ENCODE measurements at regions not wholly inside any gene's neighbourhood (a gene's known extent, or its start where the extent isn't known, plus 50 kb on each side); places are given as distances from the start of the nearest gene placed in this dataset.
"Not testable (repeated sequence)": the region's sequence is repeated elsewhere in the genome, so short reads cannot be mapped to it uniquely, and the experiment has no call there.

DNA sequence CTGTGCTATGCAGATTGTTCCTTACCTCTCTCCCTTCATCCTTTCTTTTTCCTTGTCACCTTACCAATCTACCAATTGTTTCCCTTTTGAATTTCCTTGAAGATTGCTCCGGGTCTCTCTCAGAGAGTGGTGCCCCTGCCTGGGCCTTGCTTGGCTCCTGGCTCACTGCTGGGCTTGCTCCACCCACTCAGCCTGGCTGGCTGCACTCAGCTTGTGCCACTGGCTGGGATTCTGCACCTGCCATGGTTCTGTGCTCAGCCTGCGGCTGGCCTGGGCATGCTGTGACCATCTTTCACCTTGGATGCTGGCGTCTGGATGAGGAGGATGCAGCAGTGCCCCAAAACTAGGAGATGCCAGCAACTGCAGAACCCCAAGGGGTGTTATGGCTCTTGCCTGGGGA, 463.9 kb upstream of the CXADR start:
- DNase-seq (ENCODE audit: low spot score), result no peak

DNA sequence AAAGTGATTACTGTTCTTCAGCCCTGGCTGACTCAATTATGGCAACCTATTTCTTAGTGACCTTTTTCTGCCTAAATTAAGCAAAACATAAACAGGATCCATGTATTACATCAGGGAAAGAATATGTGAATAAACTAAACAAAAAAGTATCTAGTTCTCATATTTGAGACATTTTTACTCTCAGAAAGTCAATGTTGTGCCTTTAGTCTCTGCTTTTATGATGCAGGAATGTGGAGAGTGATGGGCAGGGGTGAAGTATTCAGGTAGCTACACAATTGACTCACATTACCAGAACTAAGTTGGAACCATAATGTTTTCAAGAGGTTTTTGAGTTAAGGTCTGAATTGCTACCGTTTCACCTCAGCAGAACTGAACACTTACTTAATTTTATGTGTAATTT, 462.7 kb upstream of the CXADR start:
- no peak for DNase-seq (ENCODE audit: low spot score)

DNA sequence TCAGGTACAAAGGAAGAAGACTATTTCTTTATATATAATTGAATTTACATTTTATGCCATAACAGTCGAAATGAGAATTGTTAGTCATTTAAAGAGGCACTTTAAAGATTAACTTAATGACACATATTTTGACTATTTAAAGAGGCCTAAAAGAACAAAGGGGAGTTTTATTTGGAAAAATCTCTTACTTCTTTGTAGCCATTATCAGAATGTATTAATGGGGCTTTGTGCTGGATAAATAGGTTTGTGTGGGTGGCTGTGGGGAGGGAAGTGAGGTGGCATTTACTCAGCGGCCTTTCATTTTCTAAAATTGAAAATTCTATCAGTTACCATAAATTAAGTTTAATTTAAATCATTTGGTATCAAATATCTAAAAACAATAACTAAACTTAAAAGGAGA, 462.2 kb upstream of the CXADR start:
- no peak for DNase-seq (ENCODE audit: low spot score)

DNA sequence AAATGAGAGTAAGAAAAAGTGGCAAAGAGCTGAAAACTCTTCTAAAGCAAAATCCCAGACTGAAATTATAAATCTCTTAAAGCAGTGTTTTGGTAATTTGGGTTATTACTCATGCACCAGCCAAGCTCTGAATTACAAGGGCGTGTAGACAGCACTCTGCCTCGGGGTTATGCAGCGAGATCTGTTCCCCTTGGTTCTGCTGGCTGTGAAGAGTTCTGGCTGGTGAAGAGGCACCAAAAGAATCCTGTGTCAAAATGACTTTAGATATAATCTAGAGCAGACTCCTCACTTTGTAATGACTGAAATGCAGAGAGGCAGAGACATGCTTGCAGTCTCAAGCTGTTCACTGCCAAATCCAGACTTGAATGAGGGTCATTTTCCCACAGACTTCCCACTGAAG, 461.8 kb upstream of the CXADR start:
- no peak for DNase-seq (ENCODE audit: low spot score)

DNA sequence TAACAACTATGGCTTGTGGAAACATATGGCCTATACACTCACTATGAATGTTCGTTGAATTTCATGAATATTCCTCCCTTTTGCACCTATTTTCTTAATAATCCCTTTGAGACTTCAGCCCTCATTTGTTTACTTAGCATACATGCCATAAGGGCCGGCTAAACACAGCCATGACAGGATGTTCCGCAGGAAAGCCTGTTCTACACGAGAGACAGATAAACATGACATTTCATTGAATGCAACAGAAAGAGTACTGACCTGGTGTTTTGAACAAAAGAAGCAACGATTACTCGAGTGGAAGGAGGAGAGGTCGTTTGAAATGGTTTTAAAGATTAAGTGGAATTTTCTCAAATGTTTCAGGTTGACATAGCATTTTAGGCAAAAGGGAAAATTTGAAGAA, 459.5 kb upstream of the CXADR start:
- no peak for DNase-seq (ENCODE audit: low spot score)

DNA sequence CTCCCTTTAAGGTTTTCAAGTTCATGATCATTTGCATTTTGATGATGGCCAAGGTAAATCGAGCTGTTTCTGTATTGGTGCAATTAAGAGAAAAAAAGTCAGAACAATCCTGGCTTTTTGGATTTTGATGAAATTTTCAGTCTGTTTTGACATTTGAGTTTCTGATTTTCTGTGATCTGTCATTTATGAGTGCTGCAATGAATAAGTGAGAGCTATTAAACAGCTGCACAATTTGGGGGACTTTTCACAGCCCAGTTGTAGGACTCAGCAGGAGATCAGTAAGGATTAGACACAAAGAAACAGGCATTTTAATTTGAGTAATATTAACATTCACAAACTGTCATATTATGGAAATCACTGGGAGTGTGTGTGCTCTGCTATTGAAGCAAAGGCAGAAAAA, 452.9 kb upstream of the CXADR start:
- no peak for DNase-seq (ENCODE audit: low spot score)

DNA sequence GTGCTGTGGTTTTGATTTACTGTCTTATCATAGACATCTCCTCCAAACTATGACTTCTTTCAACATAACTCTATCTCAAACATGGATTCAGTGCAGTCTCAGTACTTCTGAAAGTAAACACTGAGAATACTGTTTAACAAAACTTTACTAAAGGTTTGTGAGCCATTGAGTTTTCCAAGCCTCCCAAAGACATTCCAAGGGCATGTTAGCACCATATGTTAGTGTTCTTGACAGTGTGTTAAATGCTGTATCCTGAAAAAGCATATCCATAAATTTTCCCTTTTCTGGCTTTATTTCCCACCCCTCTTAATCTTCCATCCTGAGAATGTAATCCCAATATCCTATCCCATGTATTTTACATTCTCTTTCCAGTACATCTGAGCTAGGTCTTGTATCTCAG, 446.8 kb upstream of the CXADR start:
- no peak for DNase-seq (ENCODE audit: low spot score)

DNA sequence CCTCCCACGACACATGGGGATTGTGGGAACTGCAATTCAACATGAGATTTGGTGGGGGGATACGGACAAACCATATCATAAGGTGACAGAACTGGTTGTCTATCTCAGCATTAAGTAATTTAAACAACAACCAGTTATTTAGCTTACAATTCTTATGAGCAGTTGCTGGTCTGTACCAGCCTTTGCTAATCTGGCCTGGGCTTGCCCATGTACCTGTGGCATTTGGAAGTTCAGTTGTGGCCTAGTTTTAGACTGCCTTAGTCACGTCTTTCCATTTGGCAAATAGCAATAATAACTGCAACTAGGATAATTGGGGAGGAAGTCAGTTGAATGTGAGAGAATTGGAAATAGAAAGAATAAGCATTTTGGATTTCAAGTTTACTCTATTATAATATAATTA, 441.8 kb upstream of the CXADR start:
- DNase-seq (ENCODE audit: low spot score), result no peak

DNA sequence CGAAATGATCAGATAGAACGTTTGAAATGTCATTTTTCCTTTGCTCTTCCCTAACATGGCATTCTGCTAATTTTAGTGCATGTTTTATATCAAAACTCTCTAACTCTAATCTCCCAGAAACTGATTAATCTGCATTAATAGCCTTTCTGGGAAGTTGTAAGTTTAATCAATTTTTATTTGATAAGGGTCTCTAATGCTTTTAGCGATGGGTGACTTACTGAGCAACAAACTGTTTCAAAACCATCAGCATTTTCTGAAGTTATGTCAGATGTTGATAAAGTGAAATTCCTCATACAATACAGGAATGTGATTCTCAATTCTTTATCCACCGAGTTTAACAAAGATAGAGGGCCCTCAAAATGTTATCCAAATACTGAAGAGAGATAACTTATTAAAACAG, 431.6 kb upstream of the CXADR start:
- DNase-seq (ENCODE audit: low spot score), result no peak

DNA sequence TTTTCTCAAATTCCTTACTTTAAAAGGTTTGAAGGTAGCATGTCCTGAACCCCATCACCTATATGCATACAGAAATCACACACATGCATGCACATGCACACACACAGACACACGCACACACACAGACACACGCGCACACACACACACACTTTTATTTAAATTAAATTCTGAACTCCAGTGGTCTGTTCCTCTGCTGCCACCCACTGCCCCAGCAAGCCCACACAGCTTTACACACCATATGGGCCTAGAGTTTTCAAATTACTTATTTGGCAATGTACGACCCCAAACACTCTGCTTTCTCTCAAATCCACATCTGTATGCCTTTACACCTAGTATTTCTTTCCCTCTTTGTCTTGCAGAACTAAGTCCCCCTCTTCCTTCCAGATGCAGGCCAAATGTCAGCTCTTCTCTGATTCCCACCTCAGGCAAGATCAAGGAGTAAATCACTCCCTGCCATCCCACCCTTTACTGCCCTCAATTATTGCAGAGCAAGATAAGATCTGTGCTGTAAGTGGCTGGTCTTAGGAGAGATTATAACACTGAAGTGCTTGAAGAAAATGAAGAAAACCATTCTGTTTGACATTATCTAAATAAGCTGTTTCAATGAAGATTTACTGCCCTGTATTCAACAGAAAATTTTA, 429.9 kb upstream of the CXADR start:
- no peak for DNase-seq (ENCODE audit: low spot score)

DNA sequence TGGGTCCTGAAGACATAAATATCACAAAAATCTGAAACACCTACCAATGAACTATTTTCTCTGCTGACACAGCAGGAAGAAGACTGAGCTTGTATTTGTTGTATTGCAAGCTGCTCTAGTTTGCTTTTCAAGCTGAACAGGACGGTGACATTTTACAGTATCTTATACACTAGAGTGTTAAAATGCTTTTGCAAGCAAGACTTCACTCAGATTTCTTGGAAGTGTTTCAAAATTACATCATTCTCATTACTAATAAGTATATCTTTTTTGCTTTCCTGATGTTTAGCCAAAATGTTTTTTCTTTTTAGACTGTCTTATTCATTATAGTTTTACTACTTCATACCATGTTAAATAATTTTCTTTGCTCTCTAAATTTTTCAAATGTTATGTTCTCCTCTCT, 427.1 kb upstream of the CXADR start:
- DNase-seq (ENCODE audit: low spot score), result no peak

DNA sequence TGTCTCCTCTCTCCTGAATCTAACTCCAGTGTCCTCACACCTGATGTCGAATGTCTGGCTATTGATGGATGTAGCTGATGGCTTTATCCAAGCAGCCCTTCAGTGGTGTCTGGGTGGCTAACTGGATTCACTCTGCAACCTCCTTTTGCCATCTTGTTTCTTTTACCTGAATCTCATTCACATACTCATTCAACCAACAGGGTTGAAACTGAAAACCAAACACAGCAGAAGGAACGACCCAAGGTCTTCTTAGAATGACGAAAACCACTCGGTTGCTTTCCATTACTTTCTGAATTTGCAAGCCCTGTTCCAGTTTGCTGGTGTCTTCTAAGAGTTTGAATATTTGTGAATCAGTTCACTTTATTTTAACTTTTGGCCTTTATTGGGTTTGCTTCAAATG, 424.3 kb upstream of the CXADR start:
- no peak for DNase-seq (ENCODE audit: low spot score)

DNA sequence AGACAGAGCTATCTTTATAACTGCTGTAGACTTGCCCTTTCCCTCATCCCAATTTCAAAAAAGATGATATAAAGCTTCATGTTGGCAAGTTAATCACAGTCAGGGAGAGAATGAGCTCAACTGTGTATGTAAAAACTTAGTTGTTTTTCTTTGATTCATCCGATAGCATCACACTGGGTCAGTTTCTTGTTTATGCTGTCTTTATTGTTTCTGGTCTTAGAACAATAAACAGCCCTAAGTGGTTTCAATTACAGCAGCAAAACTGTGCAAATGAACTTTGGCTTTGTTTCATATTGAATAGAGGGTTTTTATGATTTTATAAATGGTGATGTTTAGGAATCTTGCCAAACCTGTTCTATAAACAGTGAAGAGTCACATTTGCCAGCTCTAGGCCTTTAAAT, 423.8 kb upstream of the CXADR start:
- no peak for DNase-seq (ENCODE audit: low spot score)

DNA sequence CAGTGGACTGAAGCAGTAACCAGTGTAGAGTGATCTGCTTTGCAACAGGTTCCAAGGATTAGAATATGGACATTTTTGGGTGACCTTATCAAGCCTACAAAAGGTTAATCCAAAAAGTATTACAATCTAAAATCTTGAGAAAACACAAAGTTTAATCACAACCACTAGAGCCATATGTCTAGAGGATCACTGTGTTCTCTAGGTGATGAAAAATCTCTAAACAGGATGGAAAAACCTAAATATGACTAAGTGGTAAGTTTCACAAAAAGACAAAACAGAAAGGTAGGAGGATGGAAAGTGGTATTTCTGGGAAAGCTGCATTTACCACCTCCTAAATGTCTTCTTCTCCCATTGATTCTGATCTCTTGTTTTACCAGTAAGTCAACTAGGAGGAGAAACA, 411.1 kb upstream of the CXADR start:
- DNase-seq (ENCODE audit: low spot score), result no peak

DNA sequence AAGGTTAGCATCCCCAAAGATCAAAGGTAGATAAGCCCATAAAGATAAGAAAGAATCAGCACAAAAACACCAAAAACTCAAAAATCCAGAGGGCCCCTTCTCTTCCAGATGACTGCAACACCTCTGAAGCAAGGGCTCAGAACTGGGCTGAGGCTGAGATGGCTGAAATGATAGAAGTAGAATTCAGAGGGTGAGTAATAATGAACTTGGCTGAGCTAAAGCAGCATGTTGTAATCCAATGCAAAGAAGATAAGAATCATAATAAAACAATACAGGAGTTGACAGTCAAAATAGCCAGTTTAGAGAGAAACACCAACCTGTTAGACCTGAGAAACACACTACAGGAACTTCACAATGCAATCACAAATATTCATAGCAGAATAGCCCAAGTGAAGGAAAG, 406.9 kb upstream of the CXADR start:
- no peak for DNase-seq (ENCODE audit: low spot score)

DNA sequence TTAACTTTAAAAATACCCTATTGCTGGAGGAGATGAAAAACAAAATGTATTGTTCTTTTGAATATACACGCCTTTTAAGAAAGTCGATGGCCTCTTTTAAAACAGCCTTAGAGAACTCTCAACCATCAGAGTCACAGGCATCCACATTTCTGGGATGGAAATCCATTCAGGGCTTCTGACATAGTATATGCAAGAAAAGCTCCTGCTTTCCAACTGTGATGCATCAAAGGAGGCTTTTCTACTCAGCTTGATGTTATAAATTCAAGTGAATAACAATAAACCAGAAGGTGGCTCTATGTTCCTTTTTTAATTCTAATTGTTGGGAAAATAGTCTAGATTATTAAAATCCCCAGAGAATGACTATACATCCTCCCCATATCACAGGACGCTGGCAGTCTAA, 398.8 kb upstream of the CXADR start:
- no peak for DNase-seq (ENCODE audit: low spot score)

DNA sequence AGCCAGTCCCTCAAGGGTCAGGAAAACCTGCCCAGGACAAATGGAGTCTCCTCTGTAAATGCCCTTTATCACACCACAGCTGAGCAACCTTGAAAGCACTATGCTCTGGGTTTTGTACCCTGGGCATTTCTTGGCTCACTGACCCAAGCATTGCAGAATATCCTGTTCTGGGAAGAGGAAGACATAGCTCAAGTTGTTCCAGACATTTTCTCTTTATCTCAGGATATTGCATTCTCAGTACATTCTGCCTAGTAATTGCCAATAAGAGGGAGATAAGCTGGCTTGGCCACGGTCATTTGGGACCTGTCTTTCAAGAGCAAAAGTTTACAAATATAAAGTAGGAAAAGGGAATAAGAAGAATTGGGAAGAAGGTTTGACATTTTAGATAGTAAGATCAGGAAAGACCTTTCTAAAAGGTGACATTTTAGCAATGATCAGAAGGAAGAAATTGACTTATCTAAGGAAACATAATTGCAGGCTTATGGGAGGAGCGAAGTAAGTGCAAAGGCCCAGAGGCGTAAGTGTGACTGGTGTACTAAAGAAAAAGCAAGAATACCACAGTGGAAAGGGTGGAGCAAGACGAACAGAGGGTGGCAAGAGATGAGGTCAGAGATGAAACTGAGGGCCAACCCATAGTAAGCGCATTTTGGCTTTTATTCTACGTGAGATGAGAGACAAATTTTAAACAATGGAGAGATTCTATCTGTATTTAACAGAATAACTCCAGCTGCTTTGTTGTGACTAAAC, 394.0 kb upstream of the CXADR start:
- DNase-seq (ENCODE audit: low spot score), result no peak

DNA sequence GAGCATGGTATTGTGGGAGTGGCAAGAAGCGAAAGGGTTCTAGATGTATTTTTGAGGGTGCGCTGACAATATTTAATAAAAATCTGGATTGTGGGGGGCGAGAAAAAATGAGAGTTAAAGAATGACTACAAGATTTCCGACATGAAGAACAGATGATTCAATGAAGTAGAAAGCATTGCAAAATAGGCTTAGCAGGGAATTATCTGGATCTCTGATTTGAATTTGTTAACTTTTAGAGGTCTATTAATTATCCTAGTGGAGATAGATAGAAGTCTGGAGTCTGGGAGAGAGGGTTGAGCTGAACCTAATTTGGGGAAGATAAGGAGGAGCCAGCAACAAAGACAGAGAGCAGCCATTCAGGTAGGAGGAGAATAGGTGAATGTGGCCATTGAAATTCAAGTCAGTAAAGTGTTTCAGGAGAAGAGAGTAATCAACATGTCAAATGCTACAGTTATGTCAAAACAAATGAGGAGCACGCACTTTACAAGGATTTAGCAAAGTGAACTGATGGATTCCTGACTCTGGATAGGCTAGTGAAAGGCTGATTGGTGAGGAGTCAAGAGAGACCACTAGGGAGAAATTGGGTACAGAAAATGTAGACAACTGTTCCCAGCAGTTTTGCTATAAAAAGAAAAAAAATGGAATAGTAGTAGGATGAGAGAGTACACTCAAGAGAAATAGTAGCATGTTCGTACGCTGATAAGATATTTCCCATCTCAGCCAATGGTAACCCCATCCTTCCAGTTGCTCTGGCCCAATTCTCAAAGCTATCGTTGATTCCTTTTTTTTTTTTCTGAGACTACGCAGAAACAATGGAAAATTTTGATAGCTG, 393.2 kb upstream of the CXADR start:
- DNase-seq (ENCODE audit: low spot score), result no peak

DNA sequence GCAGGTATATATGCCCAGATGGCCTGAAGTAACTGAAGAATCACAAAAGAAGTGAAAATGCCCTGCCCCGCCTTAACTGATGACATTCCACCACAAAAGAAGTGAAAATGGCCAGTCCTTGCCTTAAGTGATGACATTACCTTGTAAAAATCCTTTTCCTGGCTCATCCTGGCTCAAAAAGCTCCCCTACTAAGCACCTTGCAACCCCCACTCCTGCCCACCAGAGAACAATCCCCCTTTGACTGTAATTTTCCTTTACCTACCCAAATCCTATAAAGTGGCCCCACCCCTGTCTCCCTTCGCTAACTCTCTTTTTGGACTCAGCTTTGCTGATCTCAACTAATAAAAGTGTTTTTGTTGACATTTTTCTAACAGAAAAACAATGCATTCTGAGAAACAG, 385.4 kb upstream of the CXADR start:
- not testable (repeated sequence) for DNase-seq (ENCODE audit: low spot score)

DNA sequence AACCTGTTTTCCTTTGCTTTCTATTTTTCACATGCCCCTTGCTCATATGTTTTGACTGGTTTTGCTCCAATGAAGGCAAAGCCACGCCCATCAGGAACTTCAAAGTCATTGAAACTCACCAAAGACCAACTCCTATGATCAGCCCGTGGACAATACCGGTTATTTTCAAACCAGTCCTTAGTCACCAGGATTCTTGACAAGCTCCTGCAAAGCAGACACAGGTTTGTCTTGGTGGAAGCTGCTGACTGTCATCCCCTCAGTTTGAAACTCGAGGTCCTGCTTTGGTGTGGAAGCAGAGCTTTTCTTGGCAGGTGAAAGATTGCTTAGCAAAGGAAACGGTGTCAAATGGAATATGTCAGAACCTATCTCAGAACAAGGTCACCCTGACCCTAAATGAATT, 384.7 kb upstream of the CXADR start:
- DNase-seq (ENCODE audit: low spot score), result no peak

DNA sequence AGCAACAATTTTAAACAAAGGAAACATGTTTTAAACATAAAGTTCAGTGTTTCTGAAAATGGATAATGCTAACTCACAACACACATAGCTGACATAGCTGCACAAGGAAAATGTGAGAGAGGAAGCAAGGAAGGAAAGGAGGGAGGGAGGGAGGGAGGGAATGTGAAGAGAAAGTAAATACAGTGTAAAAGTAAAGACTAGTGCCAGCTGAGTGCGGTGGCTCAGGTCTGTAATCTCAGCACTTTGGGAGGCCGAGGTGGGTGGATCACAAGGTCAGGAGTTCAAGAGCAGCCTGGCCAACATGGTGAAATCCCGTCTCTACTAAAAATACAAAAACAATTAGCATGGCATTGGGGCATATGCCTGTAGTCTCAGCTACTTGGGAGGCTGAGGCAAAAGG, 373.7 kb upstream of the CXADR start:
- DNase-seq (ENCODE audit: low spot score), result not testable (repeated sequence)

DNA sequence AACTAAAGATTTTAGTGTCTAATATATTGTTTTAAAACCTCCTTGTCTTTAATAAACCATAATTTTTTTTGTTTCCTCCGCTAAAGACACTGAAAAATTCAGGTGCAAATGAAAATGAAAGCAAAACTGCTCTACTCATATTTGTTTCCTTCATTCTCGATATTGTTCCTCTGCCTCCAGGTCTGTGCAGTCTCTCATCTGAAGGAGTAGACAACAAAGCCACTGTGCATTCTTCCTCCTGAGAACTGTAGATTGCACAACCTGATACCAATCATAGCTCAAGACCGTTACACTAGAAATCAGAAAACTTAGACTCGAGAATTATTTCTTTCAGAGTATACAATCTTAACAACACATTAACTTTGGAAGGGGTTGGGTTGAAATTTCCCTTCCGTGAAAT, 373.1 kb upstream of the CXADR start:
- no peak for DNase-seq (ENCODE audit: low spot score)

DNA sequence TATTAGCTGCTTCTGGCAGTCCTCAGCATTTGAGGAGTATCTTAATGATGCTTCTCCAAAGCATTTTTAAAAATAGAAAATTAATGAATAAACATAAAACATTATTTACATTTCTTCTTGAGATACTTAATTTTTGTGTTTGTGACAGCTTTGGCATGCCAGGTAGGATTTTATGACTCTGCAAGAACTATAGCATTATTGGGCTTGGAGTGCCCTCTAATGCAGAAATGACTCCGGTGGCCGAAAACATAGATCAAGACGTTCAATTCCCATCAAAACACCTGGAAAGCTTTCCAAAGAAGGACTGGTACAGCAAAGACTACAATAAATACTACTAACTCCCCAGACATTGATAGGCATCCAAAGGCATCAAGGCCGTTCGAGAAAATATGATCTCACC, 366.4 kb upstream of the CXADR start:
- DNase-seq (ENCODE audit: low spot score), result no peak
